ENCODE measurements at regions not wholly inside any gene's neighbourhood (a gene's known extent, or its start where the extent isn't known, plus 50 kb on each side); places are given as distances from the start of the nearest gene placed in this dataset.

GRCh38 chr1:209205039-209205438 lies 378.5 kb upstream of the CAMK1G start:
- no peak for FAIRE-seq

GRCh38 chr1:209207126-209207700 lies 376.3 kb upstream of the CAMK1G start:
- FAIRE-seq, result no peak

- FAIRE-seq, result no peak
These were observed 375.7 kb upstream of the CAMK1G start for GRCh38 chr1:209207701-209208286.

- FAIRE-seq, result no peak
These were observed 374.9 kb upstream of the CAMK1G start for GRCh38 chr1:209208648-209209047.

- no peak for FAIRE-seq
These were observed 369.5 kb upstream of the CAMK1G start for GRCh38 chr1:209213989-209214388.

GRCh38 chr1:209215826-209216225 lies 367.7 kb upstream of the CAMK1G start:
- FAIRE-seq, result no peak

GRCh38 chr1:209218113-209218512 lies 365.4 kb upstream of the CAMK1G start:
- no peak for FAIRE-seq

GRCh38 chr1:209218981-209219380 lies 364.5 kb upstream of the CAMK1G start:
- FAIRE-seq, result no peak

- FAIRE-seq, result no peak
These were observed 363.6 kb upstream of the CAMK1G start for GRCh38 chr1:209219791-209220524.

GRCh38 chr1:209222826-209223225 lies 360.7 kb upstream of the CAMK1G start:
- no peak for FAIRE-seq

- no peak for FAIRE-seq
These were observed 359.7 kb upstream of the CAMK1G start for GRCh38 chr1:209223791-209224190.

GRCh38 chr1:209224886-209225285 lies 358.6 kb upstream of the CAMK1G start:
- no peak for FAIRE-seq

GRCh38 chr1:209227171-209227570 lies 356.3 kb upstream of the CAMK1G start:
- no peak for FAIRE-seq

GRCh38 chr1:209227941-209228340 lies 355.6 kb upstream of the CAMK1G start:
- no peak for FAIRE-seq

- no peak for FAIRE-seq
These were observed 353.9 kb upstream of the CAMK1G start for GRCh38 chr1:209229494-209230061.

GRCh38 chr1:209230314-209230713 lies 353.2 kb upstream of the CAMK1G start:
- FAIRE-seq, result no peak

- no peak for FAIRE-seq
These were observed 351.9 kb upstream of the CAMK1G start for GRCh38 chr1:209231476-209232156.

- no peak for FAIRE-seq
These were observed 351.3 kb upstream of the CAMK1G start for GRCh38 chr1:209232197-209232596.

- FAIRE-seq, result no peak
These were observed 350.8 kb upstream of the CAMK1G start for GRCh38 chr1:209232759-209233158.

- FAIRE-seq, result no peak
These were observed 348.3 kb upstream of the CAMK1G start for GRCh38 chr1:209235166-209235565.

GRCh38 chr1:209238356-209238755 lies 345.2 kb upstream of the CAMK1G start:
- no peak for FAIRE-seq

- no peak for FAIRE-seq
These were observed 343.2 kb upstream of the CAMK1G start for GRCh38 chr1:209240351-209240750.

- FAIRE-seq, result no peak
These were observed 342.0 kb upstream of the CAMK1G start for GRCh38 chr1:209241487-209241886.

Measured in A204.1 (cell line).